GM12892 (cell line): ENCODE measurements at regions not wholly inside any gene's neighbourhood (a gene's known extent, or its start where the extent isn't known, plus 50 kb on each side); places are given as distances from the start of the nearest gene placed in this dataset.
"Not testable (repeated sequence)": the region's sequence is repeated elsewhere in the genome, so short reads cannot be mapped to it uniquely, and the experiment has no call there.

Experiments
- POLR2A ChIP-seq: IDR thresholded peaks from 2 replicates; pipeline ENCODE4 v1.6.1; 2011; ENCODE audit warnings: low read depth, low read length, control low read depth
- POLR2AphosphoS5 ChIP-seq: IDR thresholded peaks from 2 replicates; pipeline ENCODE4 v1.6.1; 2011; ENCODE audit warnings: low read depth, low read length, control low read depth
- TAF1 ChIP-seq: IDR thresholded peaks from 2 replicates; pipeline ENCODE4 v1.6.1; 2011; ENCODE audit warnings: low read depth, mild to moderate bottlenecking, control low read depth, low read length, borderline replicate concordance

DNA sequence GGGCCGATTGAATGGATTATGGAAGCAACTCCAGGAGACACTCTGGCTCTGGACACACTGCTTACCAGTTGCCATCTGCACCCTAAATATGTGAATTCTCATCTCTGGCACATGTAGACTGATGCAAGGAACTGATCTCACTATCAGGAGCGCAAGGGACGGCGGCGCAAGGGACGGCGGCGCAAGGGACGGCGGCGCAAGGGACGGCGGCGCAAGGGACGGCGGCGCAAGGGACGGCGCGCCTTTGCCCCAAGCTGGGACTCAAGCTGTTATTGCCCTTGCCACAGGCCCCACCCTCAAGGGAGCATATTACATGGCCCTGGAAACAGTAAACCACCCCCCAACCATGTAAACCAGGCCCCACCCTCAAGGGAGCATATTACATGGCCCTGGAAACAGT, 199.7 kb upstream of the MOCS1 start:
- TF ChIP-seq POLR2A, POLR2AphosphoS5, TAF1: not testable (repeated sequence)
